GM21529 (cell line): ENCODE measurements at regions not wholly inside any gene's neighbourhood (a gene's known extent, or its start where the extent isn't known, plus 50 kb on each side); places are given as distances from the start of the nearest gene placed in this dataset.
"Not testable (repeated sequence)": the region's sequence is repeated elsewhere in the genome, so short reads cannot be mapped to it uniquely, and the experiment has no call there.

ENCODE experiments used
- ATAC-seq: cut with Tn5 transposase; IDR thresholded peaks from one replicate; pipeline ENCODE4 v1.9.1; 2021; ENCODE audit not compliant: unreplicated experiment

GRCh38 chr3:104412608-104413580 lies 953.8 kb upstream of the ALCAM start:
- ATAC-seq = no peak

- ATAC-seq = no peak
These were observed 938.3 kb upstream of the ALCAM start for GRCh38 chr3:104428337-104428925.

- ATAC-seq = no peak
These were observed 937.0 kb upstream of the ALCAM start for GRCh38 chr3:104429727-104430126.

- no peak for ATAC-seq
These were observed 930.2 kb upstream of the ALCAM start for GRCh38 chr3:104436506-104436905.

GRCh38 chr3:104437131-104437750 lies 929.5 kb upstream of the ALCAM start:
- ATAC-seq = no peak

GRCh38 chr3:104437891-104438290 lies 928.8 kb upstream of the ALCAM start:
- ATAC-seq = no peak

GRCh38 chr3:104438706-104439105 lies 928.0 kb upstream of the ALCAM start:
- no peak for ATAC-seq

- not testable (repeated sequence) for ATAC-seq
These were observed 921.3 kb upstream of the ALCAM start for GRCh38 chr3:104445252-104445919.

GRCh38 chr3:104447681-104448080 lies 919.0 kb upstream of the ALCAM start:
- ATAC-seq = no peak

GRCh38 chr3:104452697-104453096 lies 914.0 kb upstream of the ALCAM start:
- no peak for ATAC-seq

- no peak for ATAC-seq
These were observed 908.1 kb upstream of the ALCAM start for GRCh38 chr3:104458657-104459056.

- ATAC-seq = peak; percentile 70
These were observed 906.0 kb upstream of the ALCAM start for GRCh38 chr3:104460477-104461406.

- no peak for ATAC-seq
These were observed 905.3 kb upstream of the ALCAM start for GRCh38 chr3:104461431-104461830.

GRCh38 chr3:104472221-104472620 lies 894.5 kb upstream of the ALCAM start:
- no peak for ATAC-seq

- no peak for ATAC-seq
These were observed 892.7 kb upstream of the ALCAM start for GRCh38 chr3:104474011-104474410.

- ATAC-seq = no peak
These were observed 863.7 kb upstream of the ALCAM start for GRCh38 chr3:104503022-104503421.

GRCh38 chr3:104510131-104510849 lies 856.4 kb upstream of the ALCAM start:
- peak; percentile 46 for ATAC-seq

- no peak for ATAC-seq
These were observed 852.3 kb upstream of the ALCAM start for GRCh38 chr3:104514371-104514770.

GRCh38 chr3:104514776-104515175 lies 851.9 kb upstream of the ALCAM start:
- ATAC-seq = no peak

GRCh38 chr3:104519068-104519467 lies 847.6 kb upstream of the ALCAM start:
- no peak for ATAC-seq
